Uterus (tissue), 3 donors: ENCODE measurements at regions not wholly inside any gene's neighbourhood (a gene's known extent, or its start where the extent isn't known, plus 50 kb on each side); places are given as distances from the start of the nearest gene placed in this dataset.

Source experiments
- DNase-seq, 2 donors: peaks; one replicate each; pipeline ENCODE4 v3.0.0-alpha.2; 2019 to 2020
- H3K27ac ChIP-seq, 2 donors: fragments of 200-600 bp; sonication (generic); 1 replicate in 1 of 2; 2 replicates in 1 of 2; pipeline ENCODE4 v1.5.1; 2016 to 2018
- H3K27me3 ChIP-seq, 2 donors: fragments of 200-600 bp; sonication (generic); one replicate each; pipeline ENCODE4 v1.5.1; 2018 to 2019; ENCODE audit warnings: control low read depth in 1 of 2
- H3K36me3 ChIP-seq, 2 donors: fragments of 200-600 bp; sonication (generic); one replicate each; pipeline ENCODE4 v1.5.1; 2019; ENCODE audit warnings: control low read depth in 1 of 2
- H3K4me1 ChIP-seq, 2 donors: fragments of 200-600 bp; sonication (generic); one replicate each; pipeline ENCODE4 v1.5.1; 2018 to 2019; ENCODE audit warnings: control low read depth in 1 of 2
- H3K4me3 ChIP-seq, 2 donors: fragments of 200-600 bp; sonication (generic); 1 replicate in 1 of 2; 2 replicates in 1 of 2; pipeline ENCODE4 v1.5.1; 2018 to 2019; ENCODE audit warnings: mild to moderate bottlenecking in 1 of 2
- H3K9me3 ChIP-seq, 2 donors: fragments of 200-600 bp; sonication (generic); one replicate each; pipeline ENCODE4 v1.5.1; 2019; ENCODE audit warnings: control low read depth in 1 of 2
- CTCF ChIP-seq, 4 experiments: fragments of 200-600 bp in 2 of 4; fragments of 450-650 bp in 2 of 4; sonication (generic) in 2 of 4; IDR thresholded peaks; one replicate each; pipeline ENCODE4 v1.5.1; 2016 to 2019; ENCODE audit warnings: antibody characterized with exemption in 4 of 4, mild to moderate bottlenecking in 2 of 4, moderate library complexity in 1 of 4
- POLR2A ChIP-seq, 2 donors: fragments of 450-650 bp; IDR thresholded peaks; one replicate each; pipeline ENCODE4 v1.6.1; 2016; ENCODE audit warnings: antibody characterized with exemption in 2 of 2, mild to moderate bottlenecking in 1 of 2, moderate library complexity in 1 of 2
- intact Hi-C: fragments of 100-400 bp; cut with DNase I; formaldehyde crosslinking; loops from one replicate; pipeline ENCODE4 v1.15.1; 2023; ENCODE audit warnings: low total_unique reads
- donor health status: DM: yes; HTN: yes; CAD: no.

GRCh38 chr2:239522002-239522739, 121.4 kb upstream of the HDAC4 start:
- Histone ChIP-seq H3K36me3 (no peaks in the 10 kb centered on the region), H3K27ac (no peak overlapping the region), H3K4me3 (no peak overlapping the region), H3K27me3 (no peaks in the 10 kb centered on the region), H3K9me3 (no peaks in the 10 kb centered on the region), H3K4me1 (no peaks in the 10 kb centered on the region)
- intact Hi-C loops: no loop called here
- TF ChIP-seq POLR2A (IDR thresholded peaks at IDR 0.05) (no peak), CTCF (IDR thresholded peaks at IDR 0.05) (no peak)
- DNase-seq: no peak

GRCh38 chr2:239521518-239521815, 120.6 kb upstream of the HDAC4 start:
- no peaks in the 10 kb centered on the region for H3K9me3 ChIP-seq
- H3K4me1 ChIP-seq: no peaks in the 10 kb centered on the region
- no peak for TF ChIP-seq POLR2A (IDR thresholded peaks at IDR 0.05)
- no peak for TF ChIP-seq CTCF (IDR thresholded peaks at IDR 0.05)
- H3K4me3 ChIP-seq: no peak overlapping the region
- H3K27ac ChIP-seq: no peak overlapping the region
- H3K27me3 ChIP-seq: no peaks in the 10 kb centered on the region
- intact Hi-C loops: no loop called here
- no peaks in the 10 kb centered on the region for H3K36me3 ChIP-seq
- no peak for DNase-seq

- no peaks in the 10 kb centered on the region for H3K27me3 ChIP-seq
- no peak overlapping the region for H3K27ac ChIP-seq
- no peak overlapping the region for H3K4me3 ChIP-seq
- H3K36me3 ChIP-seq: no peaks in the 10 kb centered on the region
- intact Hi-C loops: no loop called here
- H3K4me1 ChIP-seq: no peaks in the 10 kb centered on the region
- TF ChIP-seq CTCF (IDR thresholded peaks at IDR 0.05) (no peak), POLR2A (IDR thresholded peaks at IDR 0.05) (no peak)
- no peak for DNase-seq
- no peaks in the 10 kb centered on the region for H3K9me3 ChIP-seq
Observed at GRCh38 chr2:239520811-239521517, 120.1 kb upstream of the HDAC4 start.

GRCh38 chr2:239519921-239520585, 119.2 kb upstream of the HDAC4 start:
- H3K27ac ChIP-seq: no peak overlapping the region
- no peaks in the 10 kb centered on the region for H3K4me1 ChIP-seq
- H3K9me3 ChIP-seq: no peaks in the 10 kb centered on the region
- TF ChIP-seq CTCF (IDR thresholded peaks at IDR 0.05): no peak
- no peak for TF ChIP-seq POLR2A (IDR thresholded peaks at IDR 0.05)
- H3K36me3 ChIP-seq: no peaks in the 10 kb centered on the region
- no peaks in the 10 kb centered on the region for H3K27me3 ChIP-seq
- no peak for DNase-seq
- no peak overlapping the region for H3K4me3 ChIP-seq
- intact Hi-C loops: no loop called here
